Astrocyte of the spinal cord (primary cell): ENCODE measurements at regions not wholly inside any gene's neighbourhood (a gene's known extent, or its start where the extent isn't known, plus 50 kb on each side); places are given as distances from the start of the nearest gene placed in this dataset.

Experiments
- DNase-seq: peaks from one replicate; pipeline ENCODE4 v3.0.0; 2011; ENCODE audit warnings: low read depth, low spot score
- H3K4me3 ChIP-seq: 2 replicates; pipeline ENCODE4 v1.5.1; 2011; ENCODE audit warnings: low read depth, mild to moderate bottlenecking, low read length, moderate library complexity
- CTCF ChIP-seq: IDR thresholded peaks from 2 replicates; pipeline ENCODE4 v1.5.1; 2012; ENCODE audit warnings: low read depth, mild to moderate bottlenecking, low read length, inconsistent platforms
- in situ Hi-C: cut with HindIII; loops from 2 replicates; pipeline ENCODE4 v1.10.0; 2017; ENCODE audit warnings: low sequenced_read_pairs

- in situ Hi-C loops, result no loop called here
- TF ChIP-seq CTCF, result no peak
- no peak for DNase-seq
- H3K4me3 ChIP-seq, result no peak overlapping the region
These were observed 516.5 kb downstream of the FUT8 start for GRCh38 chr14:65928995-65929394.

- no peak for DNase-seq
- no peak for TF ChIP-seq CTCF
- in situ Hi-C loops, result no loop called here
- no peak overlapping the region for H3K4me3 ChIP-seq
These were observed 521.0 kb downstream of the FUT8 start for GRCh38 chr14:65933400-65934069.

- in situ Hi-C loops, result no loop called here
- no peak for DNase-seq
- TF ChIP-seq CTCF, result no peak
- no peak overlapping the region for H3K4me3 ChIP-seq
These were observed 521.5 kb downstream of the FUT8 start for GRCh38 chr14:65934070-65934435.

GRCh38 chr14:65936342-65936975 is 523.9 kb downstream of the FUT8 start:
- DNase-seq, result no peak
- H3K4me3 ChIP-seq, result no peak overlapping the region
- in situ Hi-C loops, result no loop called here
- no peak for TF ChIP-seq CTCF

GRCh38 chr14:65937079-65937959 is 524.8 kb downstream of the FUT8 start:
- no peak overlapping the region for H3K4me3 ChIP-seq
- in situ Hi-C loops, result no loop called here
- no peak for DNase-seq
- no peak for TF ChIP-seq CTCF

GRCh38 chr14:65937960-65938316 is 525.4 kb downstream of the FUT8 start:
- no peak for TF ChIP-seq CTCF
- DNase-seq, result no peak
- in situ Hi-C loops, result no loop called here
- no peak overlapping the region for H3K4me3 ChIP-seq
